GM18861 (cell line): ENCODE measurements at regions not wholly inside any gene's neighbourhood (a gene's known extent, or its start where the extent isn't known, plus 50 kb on each side); places are given as distances from the start of the nearest gene placed in this dataset.
A peak's percentile ranks its signal among the peaks of the same experiment; 100 is the strongest.
"Not testable (repeated sequence)": the region's sequence is repeated elsewhere in the genome, so short reads cannot be mapped to it uniquely, and the experiment has no call there.

ENCODE experiments used
- ATAC-seq: cut with Tn5 transposase; IDR thresholded peaks from one replicate; pipeline ENCODE4 v1.9.1; 2021; ENCODE audit not compliant: unreplicated experiment

DNA sequence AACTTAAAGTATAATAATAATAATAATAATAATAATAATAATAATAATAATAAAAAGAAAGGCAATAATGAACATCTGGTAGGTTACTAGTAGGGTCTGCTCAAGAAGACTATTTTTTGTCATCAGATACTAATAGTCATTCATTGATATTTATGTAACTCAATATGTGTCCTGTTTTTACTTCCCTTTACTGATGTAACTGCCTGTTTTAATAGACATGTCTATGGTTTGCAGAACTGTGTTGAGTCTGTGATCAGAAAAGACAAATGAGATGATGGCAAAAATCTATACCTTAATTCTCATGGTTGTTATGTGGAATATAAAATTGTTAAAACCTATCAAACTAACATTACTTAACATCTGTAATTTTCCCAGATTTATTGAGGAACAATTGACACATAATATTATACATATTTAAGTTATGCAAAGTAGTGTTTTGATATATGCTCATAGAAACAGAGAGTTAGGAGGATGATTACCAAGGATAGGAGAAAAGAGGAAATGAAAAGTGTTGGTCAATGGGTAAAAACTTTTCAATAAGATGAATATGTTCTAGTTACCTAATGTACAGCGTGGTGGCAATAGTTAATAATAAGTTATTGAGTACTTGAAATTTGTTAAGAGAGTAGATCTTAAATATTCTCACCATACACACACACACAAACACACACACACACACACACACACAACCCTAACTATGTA is 699.4 kb downstream of the ZPLD1 start:
- ATAC-seq, result peak; percentile 98

DNA sequence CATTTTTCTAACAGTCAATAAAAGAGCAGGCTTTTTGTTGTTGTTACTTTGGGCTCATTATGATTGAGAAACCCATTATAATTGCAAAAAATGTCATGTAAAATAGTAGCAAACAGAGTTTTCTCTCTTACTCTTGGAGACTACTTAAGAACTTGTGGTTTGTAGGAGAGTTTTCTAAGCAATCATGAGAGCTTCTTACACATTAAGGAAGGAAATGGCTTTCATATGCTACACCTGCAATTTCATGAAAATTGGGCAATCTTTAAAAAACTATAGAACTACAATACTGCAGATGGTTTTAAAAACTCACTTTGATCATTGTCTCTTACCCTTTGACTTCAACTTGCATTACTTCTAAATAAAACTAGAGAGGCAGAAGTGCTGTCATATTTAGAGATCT is 701.8 kb downstream of the ZPLD1 start:
- no peak for ATAC-seq

DNA sequence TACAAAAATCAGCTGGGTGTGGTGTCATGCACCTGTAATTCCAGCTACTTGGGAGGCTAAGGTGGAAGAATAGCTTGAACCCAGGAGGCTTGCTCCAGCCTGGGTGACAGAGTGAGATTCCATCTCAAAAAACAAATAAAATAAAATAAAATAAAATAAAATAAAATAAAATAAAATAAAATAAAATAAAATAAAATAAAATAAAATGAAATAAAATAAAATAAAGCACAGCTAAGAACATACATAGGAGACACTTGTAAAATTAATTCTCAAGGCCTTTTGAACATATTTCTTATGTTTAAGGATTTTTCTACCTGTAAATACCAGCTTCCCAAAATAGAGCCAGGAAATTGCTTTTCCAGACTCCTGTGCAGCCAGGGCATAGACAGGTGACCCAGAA is 703.0 kb downstream of the ZPLD1 start:
- no peak for ATAC-seq

DNA sequence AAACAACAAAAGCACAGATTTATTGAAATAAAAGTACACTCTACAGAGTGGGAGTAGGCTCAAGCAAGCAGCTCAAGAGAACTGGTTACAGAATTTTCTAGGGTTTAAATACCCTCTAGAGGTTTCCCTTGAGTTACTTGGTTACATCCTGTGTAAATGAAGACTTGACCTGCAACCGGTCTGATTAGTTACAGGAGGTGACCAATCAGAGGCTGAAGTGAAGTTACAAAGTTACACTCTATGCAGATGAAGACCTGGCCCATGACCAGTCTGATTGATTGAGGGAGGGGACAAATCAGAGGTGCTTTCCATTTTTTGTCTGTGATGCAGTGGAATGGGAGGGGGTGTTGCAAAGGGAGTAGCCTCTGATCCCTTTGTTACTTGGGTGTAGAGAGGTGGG is 723.4 kb downstream of the ZPLD1 start:
- no peak for ATAC-seq

DNA sequence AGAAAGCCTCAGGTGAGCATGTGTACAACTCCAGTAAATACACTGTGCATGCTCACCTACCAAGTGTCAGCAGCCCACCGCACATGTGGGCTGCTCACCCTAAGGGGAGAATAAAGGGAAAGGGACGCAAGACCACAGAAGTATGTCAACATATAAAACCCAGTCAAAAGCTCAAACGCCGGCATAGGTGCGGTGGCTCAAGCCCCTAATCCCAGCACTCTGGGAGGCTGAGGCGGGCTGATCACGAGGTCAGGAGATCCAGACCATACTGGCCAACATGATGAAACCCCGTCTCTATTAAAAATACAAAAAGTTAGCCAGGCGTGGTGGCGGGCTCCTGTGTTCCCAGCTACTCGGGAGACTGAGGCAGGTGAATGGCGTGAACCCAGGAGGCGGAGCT is 732.1 kb downstream of the ZPLD1 start:
- ATAC-seq, result no peak

DNA sequence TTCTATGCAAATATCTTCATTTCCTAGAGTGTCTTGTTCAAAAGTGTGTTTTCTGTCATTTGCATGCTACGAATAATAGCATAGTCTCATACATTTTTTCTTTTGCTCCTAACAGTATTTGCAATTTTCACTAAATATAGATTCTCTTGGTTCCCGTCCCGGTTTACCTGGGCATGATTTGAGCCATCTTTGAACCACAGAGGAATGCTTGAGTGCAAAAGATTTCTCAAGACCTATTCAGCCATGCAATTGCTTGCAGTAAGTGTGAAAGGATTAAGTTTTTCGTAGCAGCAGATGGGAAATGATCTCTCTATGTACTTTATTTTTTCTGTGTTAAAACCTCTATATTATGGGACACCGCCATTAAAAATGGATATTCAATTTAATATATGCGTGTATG is 733.0 kb downstream of the ZPLD1 start:
- no peak for ATAC-seq

DNA sequence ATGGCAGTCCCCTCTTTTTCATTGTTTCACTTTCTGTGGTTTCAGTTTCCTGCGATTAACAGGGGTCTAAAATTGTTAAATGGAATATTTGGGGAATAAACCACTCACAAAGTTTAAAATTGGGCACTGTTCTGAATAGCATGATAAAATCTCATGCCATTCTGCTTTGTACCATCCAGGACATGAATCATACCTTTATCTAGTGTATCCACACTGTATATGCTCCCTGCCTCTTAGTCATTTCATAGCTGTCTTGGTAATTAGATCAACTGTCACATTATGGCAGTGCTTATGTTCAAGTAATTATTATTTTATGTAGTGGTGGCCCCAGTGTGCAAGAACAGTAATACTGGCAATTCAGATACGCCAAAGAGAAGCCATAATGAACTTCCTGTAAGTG is 734.5 kb downstream of the ZPLD1 start:
- ATAC-seq, result no peak

DNA sequence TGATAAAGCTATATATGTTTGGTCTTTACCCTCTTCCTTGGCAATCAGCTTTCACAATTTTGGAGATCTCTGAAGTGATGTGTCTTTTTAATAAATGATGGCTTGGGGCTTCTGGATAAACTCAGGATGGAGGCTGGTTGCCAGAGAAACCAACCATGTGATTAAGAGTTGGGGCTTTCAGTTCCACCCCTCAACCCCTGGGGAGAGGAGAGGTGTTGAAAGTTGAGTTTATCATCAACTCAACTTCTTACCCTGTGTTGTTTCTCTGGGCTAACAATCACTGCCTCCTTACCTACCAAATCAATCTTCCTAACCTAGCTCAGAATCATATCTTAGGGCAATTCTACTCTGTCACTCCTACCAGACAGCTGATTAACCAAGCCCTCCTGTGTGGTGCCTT is 735.8 kb downstream of the ZPLD1 start:
- peak; percentile 57 for ATAC-seq

DNA sequence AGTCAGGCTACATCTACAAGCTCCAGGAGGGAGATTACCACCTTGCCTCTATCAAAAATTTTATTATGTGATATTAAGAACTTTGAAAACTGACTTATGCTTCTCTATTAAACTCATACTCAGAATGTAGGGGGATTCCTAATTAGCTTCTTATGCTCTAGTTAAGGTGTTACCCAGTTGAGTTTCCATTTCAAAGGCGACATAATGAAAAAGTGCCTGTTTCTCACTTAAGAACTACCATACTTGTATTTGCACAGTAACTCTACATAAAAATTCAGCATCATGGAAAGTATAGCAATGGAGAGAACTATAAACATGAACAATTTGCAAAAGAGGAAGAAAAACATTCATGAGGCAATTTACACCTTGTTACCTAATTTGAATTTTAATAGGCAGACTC is 739.1 kb downstream of the ZPLD1 start:
- ATAC-seq, result no peak

DNA sequence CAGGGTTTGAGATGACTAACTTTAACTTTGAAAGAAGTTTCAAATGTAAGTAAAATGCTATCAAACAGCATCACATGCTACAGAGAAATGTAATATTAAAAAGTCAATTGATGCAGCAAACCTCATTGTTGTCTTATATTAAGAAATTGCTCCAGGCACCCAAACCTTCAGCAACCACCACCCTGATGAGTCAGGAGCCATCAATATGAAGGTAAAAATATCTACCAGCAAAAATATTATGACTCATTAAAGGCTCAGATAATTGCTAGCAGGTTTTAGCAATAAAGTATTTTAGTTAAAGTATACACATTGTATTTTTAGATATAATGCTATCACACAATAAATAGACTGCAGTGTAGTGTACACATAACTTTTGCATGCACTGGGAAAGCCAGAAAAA is 746.3 kb downstream of the ZPLD1 start:
- no peak for ATAC-seq

DNA sequence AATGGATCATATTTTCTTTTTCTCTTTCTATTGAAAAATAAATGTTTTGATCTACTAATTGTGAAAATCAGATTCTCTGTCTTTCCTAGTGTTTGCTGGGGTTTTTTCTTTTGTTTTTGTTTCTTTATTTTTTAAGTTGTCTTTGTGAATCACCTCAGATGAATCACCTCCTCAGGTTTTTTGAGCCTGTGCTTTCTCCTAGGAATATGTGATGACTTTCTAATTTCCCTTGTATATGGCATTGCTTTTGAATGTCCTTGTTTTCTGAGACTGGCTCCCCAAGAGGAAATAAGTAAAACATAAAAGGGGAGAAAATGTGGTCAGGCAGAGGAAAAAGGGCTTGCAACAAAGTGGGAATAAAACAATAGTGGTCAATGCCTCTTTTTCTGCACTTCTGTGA is 750.0 kb downstream of the ZPLD1 start:
- ATAC-seq, result no peak

DNA sequence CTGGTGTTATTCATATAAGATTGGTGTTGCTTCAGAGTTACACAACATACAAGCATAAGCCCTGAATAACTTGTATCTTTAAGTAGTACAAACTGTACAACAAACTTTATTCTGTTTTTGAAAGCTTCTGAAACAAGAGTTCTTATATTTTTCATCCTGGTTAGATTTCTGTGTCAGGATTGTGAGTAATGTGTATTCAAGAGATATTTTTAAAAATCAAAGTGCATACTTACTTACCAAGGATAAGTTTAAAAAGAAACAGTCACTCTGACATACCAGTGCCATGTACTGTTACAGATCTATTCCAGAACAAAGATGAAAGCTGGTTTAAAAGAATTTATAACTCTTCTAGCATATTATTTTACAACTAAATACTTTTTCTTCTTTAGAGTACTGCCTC is 755.1 kb downstream of the ZPLD1 start:
- ATAC-seq, result no peak

DNA sequence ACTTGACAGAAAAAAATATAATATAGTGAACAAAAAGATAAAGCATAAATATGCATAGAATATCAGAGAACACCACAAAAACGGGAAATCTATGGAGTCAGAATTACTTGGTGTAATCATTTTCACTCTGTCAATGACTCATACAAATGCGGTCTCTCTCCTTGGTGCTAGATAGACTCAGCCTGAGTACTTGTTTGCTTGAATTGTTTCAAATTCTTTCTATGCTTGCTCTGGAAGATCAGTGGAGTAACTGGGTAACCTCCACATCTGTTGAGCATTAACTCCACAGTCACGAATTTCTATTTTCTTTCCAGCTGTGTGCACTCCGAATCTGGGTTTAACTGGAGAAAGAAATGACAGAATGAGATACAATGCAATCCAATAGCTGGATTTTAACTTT is 760.4 kb downstream of the ZPLD1 start:
- ATAC-seq, result no peak

DNA sequence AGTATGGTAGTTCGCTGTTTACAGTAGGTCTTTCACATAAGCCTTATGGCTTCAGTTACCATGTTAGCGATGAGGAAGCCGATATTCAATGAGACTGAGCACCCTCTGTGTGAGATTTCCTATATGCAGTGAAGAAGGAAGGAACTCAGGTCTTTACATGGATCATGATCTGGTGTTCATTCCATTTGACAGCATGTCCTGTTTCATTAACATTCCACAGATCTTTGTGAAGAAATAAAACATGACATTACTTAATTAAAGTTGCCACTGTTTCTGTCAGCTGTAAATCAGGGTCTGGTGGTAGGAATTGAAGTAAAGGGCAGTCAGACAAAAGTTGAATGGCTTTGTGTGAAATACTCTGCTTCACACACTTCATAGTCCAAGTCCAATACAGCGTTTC is 768.6 kb downstream of the ZPLD1 start:
- ATAC-seq, result no peak

DNA sequence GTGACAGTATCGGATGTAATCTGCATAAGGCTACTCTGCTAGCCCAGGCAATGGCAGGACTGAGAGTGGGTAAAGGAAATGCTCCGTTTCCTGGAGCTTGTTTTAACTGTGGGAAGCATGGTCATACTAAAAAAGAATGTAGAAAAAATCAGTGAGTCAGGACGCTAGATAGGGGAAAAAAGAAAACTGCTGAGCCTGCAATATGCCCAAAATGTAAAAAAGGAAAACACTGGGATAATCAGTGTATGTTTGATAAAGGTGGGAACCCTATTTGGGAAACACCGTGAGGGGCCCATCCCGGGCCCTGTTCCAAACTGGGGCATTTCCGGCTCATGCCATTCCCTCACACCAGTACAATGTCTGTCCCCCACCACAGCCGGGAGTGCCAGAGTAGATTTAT is 775.8 kb downstream of the ZPLD1 start:
- ATAC-seq, result no peak

DNA sequence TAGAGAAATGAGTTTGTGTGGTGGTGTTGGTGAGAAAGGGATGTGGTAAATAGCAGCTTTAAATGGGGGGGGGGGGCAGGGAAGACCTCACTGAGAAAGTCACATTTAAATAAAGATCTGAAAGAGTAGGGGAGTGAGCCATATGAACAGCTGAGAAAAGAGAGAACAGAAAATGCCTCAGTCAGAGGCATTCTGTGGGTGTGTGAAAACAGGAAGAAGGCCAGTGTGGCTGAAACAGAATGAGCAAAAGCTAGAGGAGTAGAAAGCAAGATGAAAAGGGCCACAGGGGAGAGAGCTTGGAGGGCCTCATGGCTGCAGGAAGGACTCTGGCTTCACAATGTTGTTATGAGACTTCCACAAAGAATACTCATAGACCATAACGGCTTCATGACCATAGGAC is 783.3 kb downstream of the ZPLD1 start:
- ATAC-seq, result peak; percentile 99

DNA sequence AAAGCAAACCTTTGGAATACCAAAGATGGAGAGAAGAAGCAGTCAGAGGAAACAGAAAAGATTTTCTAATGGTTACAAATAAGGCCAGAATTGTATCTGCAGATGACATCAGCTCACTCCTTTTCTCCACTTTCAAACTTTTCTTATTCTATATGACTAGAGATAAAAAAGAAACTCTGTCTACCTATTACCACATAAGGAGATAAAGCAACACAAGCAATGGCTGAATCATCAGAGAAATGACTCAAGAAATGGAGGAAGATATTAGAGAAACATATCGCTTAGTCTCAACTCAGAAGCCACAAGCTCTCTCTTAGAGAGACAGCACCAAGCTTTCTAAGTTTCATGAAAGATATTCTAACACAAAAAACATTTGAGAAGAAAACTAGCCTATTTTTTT is 784.0 kb downstream of the ZPLD1 start:
- peak; percentile 18 for ATAC-seq

DNA sequence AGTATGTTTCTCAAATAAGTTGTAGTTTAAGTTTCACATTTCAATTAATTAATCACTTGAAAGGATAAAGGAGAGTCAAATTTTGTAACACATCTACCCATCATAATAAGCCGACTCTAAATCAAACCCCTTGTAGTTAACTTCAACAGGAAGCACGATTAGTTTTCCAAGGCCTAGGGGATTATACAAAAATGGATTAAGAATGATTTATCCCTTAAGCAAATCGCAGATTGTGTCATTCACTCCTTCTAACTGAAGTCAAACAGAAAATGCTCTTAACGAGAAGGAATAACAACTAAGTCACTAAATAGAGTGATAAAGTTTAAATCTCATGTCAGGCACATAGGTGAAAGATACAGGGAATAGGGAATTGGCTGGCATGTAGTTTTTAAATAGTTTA is 792.8 kb downstream of the ZPLD1 start:
- ATAC-seq, result no peak

DNA sequence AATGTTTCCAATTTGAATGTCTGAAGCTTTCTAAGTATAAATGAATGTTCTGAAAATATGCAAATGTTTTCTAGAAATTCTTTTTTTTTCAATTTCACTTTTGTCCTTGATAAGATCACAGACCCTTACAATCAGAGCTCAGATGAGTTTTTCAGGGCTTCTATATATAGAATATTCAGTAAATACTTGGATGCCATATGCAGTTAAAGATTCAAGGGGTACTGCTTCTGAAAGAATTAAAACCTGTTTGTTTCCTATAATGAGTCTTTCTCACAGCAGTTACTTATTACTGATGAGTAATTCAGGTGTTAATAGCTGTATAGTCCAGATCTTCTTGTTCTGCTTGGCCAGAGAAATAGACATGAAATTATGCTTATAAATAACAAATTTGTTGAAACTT is 812.6 kb downstream of the ZPLD1 start:
- ATAC-seq, result peak; percentile 65

DNA sequence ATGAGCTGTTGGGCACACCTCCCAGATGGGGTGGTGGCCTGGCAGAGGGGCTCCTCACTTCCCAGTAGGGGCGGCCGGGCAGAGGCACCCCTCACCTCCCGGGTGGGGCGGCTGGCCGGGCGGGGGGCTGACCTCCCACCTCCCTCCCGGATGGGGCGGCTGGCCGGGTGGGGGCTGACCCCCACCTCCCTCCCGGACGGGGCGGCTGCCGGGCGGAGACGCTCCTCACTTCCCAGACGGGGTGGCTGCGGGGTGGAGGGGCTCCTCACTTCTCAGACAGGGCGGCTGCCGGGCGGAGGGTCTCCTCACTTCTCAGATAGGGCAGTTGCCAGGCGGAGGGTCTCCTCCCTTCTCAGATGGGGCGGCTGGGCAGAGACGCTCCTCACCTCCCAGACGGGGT is 820.0 kb downstream of the ZPLD1 start:
- not testable (repeated sequence) for ATAC-seq

DNA sequence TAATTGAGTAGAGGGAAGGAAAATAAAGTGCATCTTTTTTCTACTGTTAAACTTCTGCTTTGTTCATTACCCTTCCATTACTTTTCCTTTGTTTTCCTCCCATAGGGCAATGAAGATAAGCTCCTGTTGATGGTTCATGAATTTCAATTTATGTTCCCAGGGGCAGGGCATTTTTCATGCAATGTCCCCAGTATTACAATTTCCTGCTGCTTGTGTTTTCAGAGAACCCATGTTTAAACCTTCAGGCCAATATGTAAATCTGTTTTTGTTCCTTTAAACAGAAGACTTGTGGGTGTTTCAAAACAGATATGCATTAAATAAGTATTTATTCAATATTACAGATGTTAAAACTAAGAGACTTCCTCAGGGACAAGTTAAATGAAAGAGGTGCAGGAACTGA is 834.5 kb downstream of the ZPLD1 start:
- ATAC-seq, result no peak

DNA sequence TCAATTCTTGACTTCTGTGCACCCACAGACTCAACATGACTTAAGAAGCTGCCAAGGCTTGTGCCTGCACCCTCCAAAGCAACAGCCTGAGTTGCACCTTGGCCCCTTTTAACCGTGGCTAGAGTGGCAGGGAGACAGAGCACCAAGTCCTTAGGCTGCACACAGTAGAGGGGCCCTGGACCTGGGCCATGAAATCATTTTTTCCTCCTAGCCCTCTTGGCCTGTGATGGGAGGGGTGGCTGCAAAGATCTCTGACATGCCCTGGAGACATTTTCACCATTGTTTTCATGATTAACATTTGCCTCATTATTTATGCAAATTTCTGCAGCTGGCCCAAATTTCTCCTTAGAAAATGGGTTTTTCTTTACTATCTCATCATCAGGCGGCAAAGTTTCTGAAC is 836.8 kb downstream of the ZPLD1 start:
- no peak for ATAC-seq

DNA sequence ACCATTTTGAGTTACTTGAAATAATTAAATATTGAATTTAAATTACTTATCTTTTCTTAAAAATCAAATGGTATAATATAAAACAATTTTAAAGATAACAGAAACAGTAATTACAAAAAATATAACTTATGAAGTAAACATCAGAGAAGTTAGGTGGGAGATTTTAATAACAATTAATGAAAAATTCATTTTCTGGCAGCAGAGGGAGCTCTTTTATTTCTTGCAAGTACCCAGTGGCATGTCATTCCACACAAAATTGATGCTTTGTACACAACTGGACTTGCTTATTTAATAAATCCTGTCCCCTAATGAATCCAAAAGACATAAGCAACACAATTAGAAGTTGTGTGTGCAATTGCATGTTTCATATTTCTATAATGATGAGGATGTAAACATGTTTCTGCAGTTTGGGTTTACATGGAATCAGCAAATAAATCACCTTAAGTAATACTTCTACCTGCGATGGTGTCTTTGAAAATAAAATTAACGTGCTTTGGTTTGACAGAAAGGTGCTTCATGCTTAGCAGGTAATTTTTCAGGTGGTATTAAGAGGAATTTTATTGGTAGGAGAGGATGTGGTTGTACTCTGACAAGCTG is 861.3 kb downstream of the ZPLD1 start:
- ATAC-seq, result no peak
